Heart right ventricle (tissue), 16 donors: ENCODE measurements at regions not wholly inside any gene's neighbourhood (a gene's known extent, or its start where the extent isn't known, plus 50 kb on each side); places are given as distances from the start of the nearest gene placed in this dataset.

Experiments used
- ATAC-seq, 8 donors: fragments of 200-7000 bp; cut with Tn5 transposase; one replicate each; pipeline ENCODE4 v1.9.1; 2020; ENCODE audit warnings: mild to moderate bottlenecking in 8 of 8, moderate library complexity in 8 of 8, moderate number of reproducible peaks in 1 of 8
- DNase-seq, 2 donors: peaks; one replicate each; pipeline ENCODE4 v3.0.0-alpha.2; 2020
- H3K27ac ChIP-seq, 10 donors: fragments of 200-600 bp; sonication (generic) in 2 of 10; one replicate each; pipeline versions ENCODE4 v1.5.0 to v1.8.0; 2020 to 2022; ENCODE audit warnings: mild to moderate bottlenecking in 3 of 10
- H3K27me3 ChIP-seq, 7 donors: fragments of 200-600 bp; one replicate each; pipeline ENCODE4 v1.8.0; 2021 to 2022; ENCODE audit warnings: mild to moderate bottlenecking in 2 of 7
- H3K36me3 ChIP-seq, 9 donors: fragments of 200-600 bp; sonication (generic) in 1 of 9; one replicate each; pipeline versions ENCODE4 v1.5.0 to v1.8.0; 2020 to 2022; ENCODE audit warnings: mild to moderate bottlenecking in 2 of 9
- H3K4me1 ChIP-seq, 9 donors: fragments of 200-600 bp; sonication (generic) in 1 of 9; one replicate each; pipeline versions ENCODE4 v1.5.0 to v1.8.0; 2020 to 2022; ENCODE audit warnings: mild to moderate bottlenecking in 4 of 9
- H3K4me3 ChIP-seq, 10 donors: fragments of 200-600 bp; sonication (generic) in 2 of 10; one replicate each; pipeline versions ENCODE4 v1.5.0 to v1.8.0; 2020 to 2022; ENCODE audit warnings: mild to moderate bottlenecking in 7 of 10, moderate library complexity in 2 of 10
- H3K9me3 ChIP-seq, 11 donors: fragments of 200-600 bp in 10 of 11; sonication (generic) in 2 of 11; one replicate each; pipeline versions ENCODE4 v1.5.0 to v1.8.0; 2013 to 2022; ENCODE audit warnings: mild to moderate bottlenecking in 2 of 11, control low read depth in 1 of 11, moderate library complexity in 1 of 11
- CTCF ChIP-seq, 9 donors: fragments of 200-600 bp; sonication (generic) in 2 of 9; IDR thresholded peaks; one replicate each; pipeline versions ENCODE4 v1.5.0 to v1.8.0; 2021 to 2022; ENCODE audit warnings: antibody characterized with exemption in 9 of 9, mild to moderate bottlenecking in 5 of 9, moderate library complexity in 1 of 9
- WGBS, 2 donors: extraction: QIAGEN DNeasy Blood & Tissue Kit; methylation state at CpG; one replicate each; pipeline ENCODE4 v1.1.7; 2013; ENCODE audit warnings: inconsistent platforms in 1 of 2; 5-methylcytosine and 5-hydroxymethylcytosine counted together
- intact Hi-C, 10 donors: fragments of 100-400 bp; cut with DNase I; formaldehyde crosslinking; loops; one replicate each; pipeline versions ENCODE4 v1.11.1 to v1.14.2; 2022
- donor health status: Arrhythmogenic right ventricular cardiomyopathy.
- donor health status: ischemic (EF 13 %, LVEDD 7.1; RV severe dilation, severe dysfunction).
- donor health status: healthy with polysubstance abuse.
- donor health status: DM: no; HTN: yes; CAD: no.
- donor health status: DM: no; HTN: no; CAD: no.
- donor health status: ischemic (EF 25% LVEDD 6.9; RV normal size, moderate dysfunction).
- donor health status: ischemic (EF 25% LVEDD 5.7; RV mildly dilated, moderate dysfunction).
- donor health status: healthy.
- donor health status: DM: yes; HTN: yes; CAD: no.
- donor health status: Ischemic cardiomyopathy.
- donor health status: ischemic (EF 35%, LVEDD 5.7; RV mildly dilated, moderate dysfunction).
- donor health status: nonischemic (EF 11% LVEDD 7.7; RV severe dilation, severe dysfunction).
- donor health status: DM: yes; HTN: yes; CAD: no.
- donor health status: PGD.
- donor health status: ischemic (EF 29% LVEDD 5.4; RV normal size, mild dysfunction).
- donor health status: nonischemic (EF 23%, LVEDD 6.1; RV moderate dilation, normal function).

- ATAC-seq (peak in 6 of 8 donors; percentile 28 to 73 (median 64)), DNase-seq (peak in 1 of 2 donors; percentile 32)
- peaks cover 5 to 32% (median 22%) of the 10 kb centered on the region in 9 donors for H3K4me1 ChIP-seq
- intact Hi-C loops = no loop called here
- peak overlapping the region in 2 of 10 donors; percentile 34 to 53 for H3K27ac ChIP-seq
- 68 to 75% methylated on average over 20 of the region's 20 CpGs for WGBS, 2 donors
- no peak overlapping the region for H3K4me3 ChIP-seq
- no peaks in the 10 kb centered on the region for H3K27me3 ChIP-seq
- no peaks in the 10 kb centered on the region for H3K36me3 ChIP-seq
- no peak for TF ChIP-seq CTCF (IDR thresholded peaks at IDR 0.05)
- no peaks in the 10 kb centered on the region for H3K9me3 ChIP-seq
Measured at GRCh38 chr16:85505794-85506634, 107.1 kb upstream of the GSE1 start.

- no peaks in the 10 kb centered on the region for H3K27me3 ChIP-seq
- H3K4me1 ChIP-seq = peaks cover 5 to 32% (median 22%) of the 10 kb centered on the region in 9 donors
- no peaks in the 10 kb centered on the region for H3K9me3 ChIP-seq
- H3K4me3 ChIP-seq = no peak overlapping the region
- WGBS, 2 donors = 91 to 95% methylated on average over 8 of the region's 8 CpGs
- intact Hi-C loops = no loop called here
- DNase-seq (no peak), ATAC-seq (no peak)
- H3K27ac ChIP-seq = peak overlapping the region in 1 of 10 donors; percentile 53
- TF ChIP-seq CTCF (IDR thresholded peaks at IDR 0.05) = no peak
- H3K36me3 ChIP-seq = no peaks in the 10 kb centered on the region
Measured at GRCh38 chr16:85506635-85506911, 106.5 kb upstream of the GSE1 start.

GRCh38 chr16:85507342-85507741, 105.8 kb upstream of the GSE1 start:
- no peak for DNase-seq
- intact Hi-C loops = no loop called here
- Histone ChIP-seq H3K4me1 (peaks cover 5 to 32% (median 22%) of the 10 kb centered on the region in 9 donors), H3K27ac (peak overlapping the region in 1 of 10 donors; percentile 37), H3K36me3 (no peaks in the 10 kb centered on the region), H3K9me3 (no peaks in the 10 kb centered on the region), H3K4me3 (no peak overlapping the region), H3K27me3 (no peaks in the 10 kb centered on the region)
- no peak for TF ChIP-seq CTCF (IDR thresholded peaks at IDR 0.05)
- peak in 7 of 8 donors; percentile 11 to 72 (median 31) for ATAC-seq
- WGBS, 2 donors = 58% methylated on average over 8 of the region's 8 CpGs

GRCh38 chr16:85508388-85508787, 104.7 kb upstream of the GSE1 start:
- ATAC-seq = no peak
- 95% methylated on average over 10 of the region's 10 CpGs for WGBS, 2 donors

More at GRCh38 chr16:85508388-85508787, 104.7 kb upstream of the GSE1 start:
- Histone ChIP-seq H3K36me3 (no peaks in the 10 kb centered on the region), H3K27me3 (no peaks in the 10 kb centered on the region), H3K4me3 (no peak overlapping the region), H3K9me3 (no peaks in the 10 kb centered on the region), H3K4me1 (peaks cover 5 to 32% (median 23%) of the 10 kb centered on the region in 9 donors), H3K27ac (no peak overlapping the region)
- no peak for DNase-seq
- no peak for TF ChIP-seq CTCF (IDR thresholded peaks at IDR 0.05)
- intact Hi-C loops = no loop called here
